ENCODE measurements at regions not wholly inside any gene's neighbourhood (a gene's known extent, or its start where the extent isn't known, plus 50 kb on each side); places are given as distances from the start of the nearest gene placed in this dataset.
A peak's percentile ranks its signal among the peaks of the same experiment; 100 is the strongest.

DNA sequence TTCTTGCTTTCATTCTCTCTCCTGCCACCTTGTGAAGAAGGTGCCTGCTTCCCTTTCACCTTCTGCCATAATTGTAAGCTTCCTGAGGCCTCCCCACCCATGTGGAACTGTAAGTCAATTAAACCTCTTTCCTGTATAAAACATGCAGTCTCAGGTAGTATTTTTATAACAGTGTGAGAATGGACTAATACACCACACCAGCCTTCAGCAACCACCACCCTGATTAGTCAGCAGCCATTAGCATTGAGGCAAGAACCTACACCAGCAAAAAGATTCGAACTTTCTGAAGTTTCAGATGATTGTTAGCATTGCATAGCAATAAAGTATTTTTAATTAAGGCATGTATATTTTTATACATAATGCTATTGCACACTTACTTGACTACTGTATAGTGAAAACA, 980.2 kb downstream of the EFNA5 start:
- no peaks in the 10 kb centered on the region for H3K36me3 Mint-ChIP-seq (ENCODE audit: insufficient read depth in 1 of 3, low read depth in 3 of 3)
- Histone ChIP-seq H3K9ac (ENCODE audit: extremely low read depth, insufficient read length, low read length) (no peak overlapping the region), H4K91ac (ENCODE audit: insufficient read length, low read depth, low read length) (no peak overlapping the region), H3K23ac (ENCODE audit: insufficient read length, low read depth, low read length) (no peak overlapping the region), H3K79me1 (ENCODE audit: insufficient read depth, low read depth, low read length, poor library complexity, severe bottlenecking) (no peaks in the 10 kb centered on the region), H2BK20ac (ENCODE audit: low read depth, low read length, poor library complexity, severe bottlenecking) (no peak overlapping the region), H2AFZ (ENCODE audit: low read length) (no peak overlapping the region), H3K4ac (ENCODE audit: low read depth, low read length) (no peak overlapping the region), H2AK5ac (ENCODE audit: insufficient read length, low read length) (no peak overlapping the region), H3K27ac (ENCODE audit: insufficient read length, low read depth, low read length) (no peak overlapping the region), H3T11ph (ENCODE audit: low read length) (no peak overlapping the region), H2BK15ac (ENCODE audit: low read depth, low read length) (no peak overlapping the region), H3K14ac (ENCODE audit: insufficient read depth, low read length) (no peak overlapping the region), H3K56ac (ENCODE audit: insufficient read length, low read depth, low read length) (no peak overlapping the region), H3K9me3 (ENCODE audit: control insufficient read depth, low read depth, low read length) (no peaks in the 10 kb centered on the region), H3K4me2 (ENCODE audit: insufficient read depth, insufficient read length, low read length) (no peak overlapping the region), H2BK120ac (ENCODE audit: low read depth, low read length, poor library complexity, severe bottlenecking) (no peak overlapping the region), H3K4me1 (ENCODE audit: insufficient read depth, low read length) (no peaks in the 10 kb centered on the region), H4K5ac (ENCODE audit: insufficient read length, low read depth, low read length) (no peak overlapping the region), H3K18ac (ENCODE audit: insufficient read length, low read depth, low read length) (no peak overlapping the region), H4K20me1 (ENCODE audit: control insufficient read depth, insufficient read depth, insufficient read length) (no peaks in the 10 kb centered on the region), H2BK12ac (ENCODE audit: insufficient read length, low read depth, low read length) (no peak overlapping the region), H3K23me2 (ENCODE audit: insufficient read length, low read depth, low read length, poor library complexity, severe bottlenecking) (no peaks in the 10 kb centered on the region), H3K79me2 (ENCODE audit: insufficient read depth, low read length) (no peaks in the 10 kb centered on the region), H4K8ac (replicated peaks; ENCODE audit: insufficient read length, low read depth, low read length) (no peak overlapping the region), H2BK5ac (ENCODE audit: insufficient read length, low read length) (no peak overlapping the region), H3K27me3 (ENCODE audit: insufficient read depth, low read length) (no peaks in the 10 kb centered on the region)
- no CpG with 5 or more reads among the region's 1 CpG for WGBS (ENCODE audit: extremely low coverage, insufficient read length, low lambda C conversion rate)
- H3K27ac Mint-ChIP-seq: peak overlapping the region in 1 of 3 experiments; percentile 44; a peak in 1 of 7 replicates
- H3K9me3 Mint-ChIP-seq: no peaks in the 10 kb centered on the region
- no peak for DNase-seq
- H3K4me3 Mint-ChIP-seq: no peak overlapping the region
- TF ChIP-seq, protein P1, sequence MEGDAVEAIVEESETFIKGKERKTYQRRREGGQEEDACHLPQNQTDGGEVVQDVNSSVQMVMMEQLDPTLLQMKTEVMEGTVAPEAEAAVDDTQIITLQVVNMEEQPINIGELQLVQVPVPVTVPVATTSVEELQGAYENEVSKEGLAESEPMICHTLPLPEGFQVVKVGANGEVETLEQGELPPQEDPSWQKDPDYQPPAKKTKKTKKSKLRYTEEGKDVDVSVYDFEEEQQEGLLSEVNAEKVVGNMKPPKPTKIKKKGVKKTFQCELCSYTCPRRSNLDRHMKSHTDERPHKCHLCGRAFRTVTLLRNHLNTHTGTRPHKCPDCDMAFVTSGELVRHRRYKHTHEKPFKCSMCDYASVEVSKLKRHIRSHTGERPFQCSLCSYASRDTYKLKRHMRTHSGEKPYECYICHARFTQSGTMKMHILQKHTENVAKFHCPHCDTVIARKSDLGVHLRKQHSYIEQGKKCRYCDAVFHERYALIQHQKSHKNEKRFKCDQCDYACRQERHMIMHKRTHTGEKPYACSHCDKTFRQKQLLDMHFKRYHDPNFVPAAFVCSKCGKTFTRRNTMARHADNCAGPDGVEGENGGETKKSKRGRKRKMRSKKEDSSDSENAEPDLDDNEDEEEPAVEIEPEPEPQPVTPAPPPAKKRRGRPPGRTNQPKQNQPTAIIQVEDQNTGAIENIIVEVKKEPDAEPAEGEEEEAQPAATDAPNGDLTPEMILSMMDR (conservative IDR thresholded peaks at IDR 0.05): no peak
- no peaks in the 10 kb centered on the region for H3K4me1 Mint-ChIP-seq
- no peaks in the 10 kb centered on the region for H3K27me3 Mint-ChIP-seq (ENCODE audit: low read depth)
